Thoracic aorta (tissue), 2 donors: ENCODE measurements at regions not wholly inside any gene's neighbourhood (a gene's known extent, or its start where the extent isn't known, plus 50 kb on each side); places are given as distances from the start of the nearest gene placed in this dataset.

ENCODE experiments used
- ATAC-seq: fragments of 150-250 bp; one replicate; pipeline ENCODE4 v1.8.0; 2017; ENCODE audit warnings: low read depth; ENCODE audit not compliant: insufficient number of reproducible peaks, low FRiP score
- DNase-seq: peaks from one replicate; pipeline ENCODE4 v3.0.0-alpha.2; 2020; ENCODE audit warnings: low spot score
- H3K27ac ChIP-seq, 2 donors: fragments of 200-600 bp; sonication (generic); 1 replicate in 1 of 2; 2 replicates in 1 of 2; pipeline ENCODE4 v1.5.1; 2016; ENCODE audit warnings: mild to moderate bottlenecking in 2 of 2, moderate library complexity in 2 of 2
- H3K27me3 ChIP-seq: fragments of 200-600 bp; sonication (generic); replicated peaks from 2 replicates; pipeline ENCODE4 v1.6.0; 2016; ENCODE audit warnings: mild to moderate bottlenecking; ENCODE audit not compliant: insufficient read depth
- H3K36me3 ChIP-seq: fragments of 200-600 bp; sonication (generic); one replicate; pipeline ENCODE4 v1.5.1; 2016
- H3K4me1 ChIP-seq, 2 donors: fragments of 200-600 bp; sonication (generic); 1 replicate in 1 of 2; 2 replicates in 1 of 2; pipeline versions ENCODE4 v1.5.1 to v1.6.0; 2016; ENCODE audit warnings: low read depth in 2 of 2, mild to moderate bottlenecking in 1 of 2; ENCODE audit not compliant: control insufficient read depth in 1 of 2
- H3K4me3 ChIP-seq: fragments of 200-600 bp; sonication (generic); 2 replicates; pipeline ENCODE4 v1.5.1; 2016; ENCODE audit warnings: mild to moderate bottlenecking
- H3K9me3 ChIP-seq: fragments of 200-600 bp; sonication (generic); 2 replicates; pipeline ENCODE4 v1.5.1; 2016
- TF ChIP-seq, protein P1 (sequence below): fragments of 200-600 bp; sonication (generic); IDR thresholded peaks from one replicate; pipeline ENCODE4 v1.5.1; 2019; ENCODE audit warnings: antibody characterized with exemption

DNA sequence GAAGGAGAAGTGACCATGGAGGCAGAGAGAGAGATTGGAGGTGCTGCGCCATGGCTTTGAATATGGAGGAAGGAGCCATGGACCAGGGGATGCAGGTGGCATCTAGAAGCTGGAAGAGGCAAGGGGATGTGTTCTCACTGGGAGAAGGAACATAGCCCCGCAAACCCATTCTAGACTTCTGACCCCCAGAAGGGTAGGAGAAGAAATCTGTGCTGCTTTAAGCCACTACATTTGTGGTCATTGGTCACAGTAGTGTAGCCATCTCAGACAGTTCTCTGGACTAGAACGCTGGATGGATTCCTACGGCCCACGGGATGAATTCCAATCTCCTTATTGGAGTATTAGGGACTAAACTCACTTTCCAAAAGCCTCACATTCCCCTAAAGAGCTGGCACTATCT, 67.8 kb downstream of the PTGR3 start:
- Histone ChIP-seq H3K4me3 (no peak overlapping the region), H3K27ac (no peak overlapping the region), H3K27me3 (no peaks in the 10 kb centered on the region), H3K4me1 (no peaks in the 10 kb centered on the region), H3K9me3 (peaks cover 4% of the 10 kb centered on the region), H3K36me3 (no peaks in the 10 kb centered on the region)
- DNase-seq (no peak), ATAC-seq (no peak)
- TF ChIP-seq, protein P1, sequence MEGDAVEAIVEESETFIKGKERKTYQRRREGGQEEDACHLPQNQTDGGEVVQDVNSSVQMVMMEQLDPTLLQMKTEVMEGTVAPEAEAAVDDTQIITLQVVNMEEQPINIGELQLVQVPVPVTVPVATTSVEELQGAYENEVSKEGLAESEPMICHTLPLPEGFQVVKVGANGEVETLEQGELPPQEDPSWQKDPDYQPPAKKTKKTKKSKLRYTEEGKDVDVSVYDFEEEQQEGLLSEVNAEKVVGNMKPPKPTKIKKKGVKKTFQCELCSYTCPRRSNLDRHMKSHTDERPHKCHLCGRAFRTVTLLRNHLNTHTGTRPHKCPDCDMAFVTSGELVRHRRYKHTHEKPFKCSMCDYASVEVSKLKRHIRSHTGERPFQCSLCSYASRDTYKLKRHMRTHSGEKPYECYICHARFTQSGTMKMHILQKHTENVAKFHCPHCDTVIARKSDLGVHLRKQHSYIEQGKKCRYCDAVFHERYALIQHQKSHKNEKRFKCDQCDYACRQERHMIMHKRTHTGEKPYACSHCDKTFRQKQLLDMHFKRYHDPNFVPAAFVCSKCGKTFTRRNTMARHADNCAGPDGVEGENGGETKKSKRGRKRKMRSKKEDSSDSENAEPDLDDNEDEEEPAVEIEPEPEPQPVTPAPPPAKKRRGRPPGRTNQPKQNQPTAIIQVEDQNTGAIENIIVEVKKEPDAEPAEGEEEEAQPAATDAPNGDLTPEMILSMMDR = no peak

DNA sequence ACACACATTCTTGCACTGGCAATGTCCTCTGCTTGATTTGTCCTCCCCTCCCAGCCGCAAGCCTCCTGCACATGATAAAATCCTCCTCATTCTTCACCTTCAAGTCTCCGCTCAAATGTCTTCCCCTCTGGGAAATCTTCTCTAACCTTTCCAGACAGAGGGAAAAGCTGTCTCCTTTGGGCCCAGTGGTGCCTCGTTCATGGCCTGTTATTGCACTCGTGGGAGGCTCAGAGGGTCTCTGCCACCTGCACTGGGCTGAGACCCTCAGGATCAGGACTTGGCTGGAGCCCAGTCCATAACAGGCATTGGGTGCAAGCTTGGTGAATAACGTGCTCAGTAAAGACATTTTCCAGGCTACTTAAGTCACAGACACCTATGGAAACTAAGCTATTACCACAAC, 68.6 kb downstream of the PTGR3 start:
- no peak for DNase-seq
- Histone ChIP-seq H3K4me3 (no peak overlapping the region), H3K36me3 (no peaks in the 10 kb centered on the region)

GRCh38 chr18:75139226-75139911, 69.6 kb downstream of the PTGR3 start:
- H3K9me3 ChIP-seq = no peaks in the 10 kb centered on the region
- TF ChIP-seq, protein P1 = no peak
- H3K36me3 ChIP-seq = no peaks in the 10 kb centered on the region
- ATAC-seq (no peak), DNase-seq (no peak)
- H3K4me1 ChIP-seq = no peaks in the 10 kb centered on the region
- no peak overlapping the region for H3K4me3 ChIP-seq
- H3K27ac ChIP-seq = no peak overlapping the region
- no peaks in the 10 kb centered on the region for H3K27me3 ChIP-seq

More for the DNA sequence above, 68.6 kb downstream of the PTGR3 start:
- Histone ChIP-seq H3K4me1 (no peaks in the 10 kb centered on the region), H3K27me3 (no peaks in the 10 kb centered on the region), H3K9me3 (peaks cover 4% of the 10 kb centered on the region), H3K27ac (no peak overlapping the region)
- TF ChIP-seq, protein P1 = no peak
- no peak for ATAC-seq

- H3K27me3 ChIP-seq = no peaks in the 10 kb centered on the region
- TF ChIP-seq, protein P1 = no peak
- DNase-seq (no peak), ATAC-seq (no peak)
- no peaks in the 10 kb centered on the region for H3K36me3 ChIP-seq
- H3K27ac ChIP-seq = no peak overlapping the region
- no peaks in the 10 kb centered on the region for H3K9me3 ChIP-seq
- no peak overlapping the region for H3K4me3 ChIP-seq
- H3K4me1 ChIP-seq = no peaks in the 10 kb centered on the region
Measured at GRCh38 chr18:75137346-75137877, 71.5 kb downstream of the PTGR3 start.

DNA sequence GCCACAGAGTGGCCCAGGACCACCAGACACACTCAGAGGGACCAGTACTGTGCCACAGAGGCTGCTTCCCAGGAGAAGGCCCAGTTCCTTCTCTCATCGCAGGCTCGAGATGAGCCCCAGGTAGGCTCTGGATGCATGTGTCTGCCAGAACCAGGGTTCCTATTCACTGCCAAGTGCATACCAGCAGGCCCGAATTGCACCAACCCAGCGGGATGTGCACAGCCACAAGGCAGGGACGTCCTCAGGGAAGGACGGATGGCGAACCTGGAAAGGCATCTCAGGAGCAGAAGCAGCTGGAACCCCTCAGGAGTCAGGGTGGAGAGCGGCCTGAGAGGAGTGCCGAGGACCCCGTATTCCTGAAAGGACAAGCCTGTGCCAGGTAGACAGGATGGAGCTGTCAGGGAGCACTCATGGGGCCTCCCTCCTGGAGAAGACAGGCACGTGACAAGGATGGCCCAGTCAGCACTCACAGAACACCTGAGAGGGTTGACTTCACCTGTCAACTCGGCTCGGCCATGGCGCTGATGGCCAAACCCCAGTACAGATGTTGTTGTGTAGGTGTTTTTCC, 73.7 kb downstream of the PTGR3 start:
- no peak overlapping the region for H3K27ac ChIP-seq
- H3K36me3 ChIP-seq = no peaks in the 10 kb centered on the region
- peaks cover 0 to 11% of the 10 kb centered on the region in 2 donors for H3K4me1 ChIP-seq
- DNase-seq = no peak
- TF ChIP-seq, protein P1 = no peak
- H3K4me3 ChIP-seq = no peak overlapping the region
- no peak for ATAC-seq
- H3K27me3 ChIP-seq = no peaks in the 10 kb centered on the region
- H3K9me3 ChIP-seq = no peaks in the 10 kb centered on the region
